ENCODE measurements at regions not wholly inside any gene's neighbourhood (a gene's known extent, or its start where the extent isn't known, plus 50 kb on each side); places are given as distances from the start of the nearest gene placed in this dataset. TPM values are rescaled to one million over a fixed set of nuclear protein-coding genes. Genes with fewer than 3 reads are reported as not detected.

GRCh38 chr17:10888858-10889257, 51.0 kb upstream of the PIRT start:
- 38% methylated on average over 4 of the region's 4 CpGs for WGBS
- no peaks in the 10 kb centered on the region for H3K4me1 ChIP-seq (ENCODE audit: insufficient read depth)
- H3K36me3 ChIP-seq (ENCODE audit: insufficient read depth) = no peaks in the 10 kb centered on the region
- no peak for DNase-seq (ENCODE audit: extremely low spot score)
- H3K27ac ChIP-seq (ENCODE audit: low read depth) = no peak overlapping the region
- no peak overlapping the region for H3K4me3 ChIP-seq (ENCODE audit: low read depth, low read length)

Small RNAs in the stretch of these regions (small RNA-seq; reads per million reads assigned to genes)
- gene RN7SL601P = not detected

Measured in urinary bladder (tissue), 4 donors.